ENCODE measurements at regions not wholly inside any gene's neighbourhood (a gene's known extent, or its start where the extent isn't known, plus 50 kb on each side); places are given as distances from the start of the nearest gene placed in this dataset.

- no peaks in the 10 kb centered on the region for H3K9me3 ChIP-seq (ENCODE audit: low read length)
- H3K36me3 ChIP-seq (ENCODE audit: insufficient read depth, low read length), result no peaks in the 10 kb centered on the region
- H3K4me3 ChIP-seq (ENCODE audit: low read length), result no peak overlapping the region
- no peak overlapping the region for H3K9ac ChIP-seq (ENCODE audit: low read length)
- no peak overlapping the region for H2AFZ ChIP-seq (ENCODE audit: low read depth, low read length)
- no peaks in the 10 kb centered on the region for H3F3A ChIP-seq (ENCODE audit: insufficient read depth, low read length, poor library complexity, severe bottlenecking)
- no peaks in the 10 kb centered on the region for H4K20me1 ChIP-seq (ENCODE audit: insufficient read depth)
- H3K27me3 ChIP-seq (ENCODE audit: insufficient read depth, low read depth, low read length), result no peaks in the 10 kb centered on the region
- no peak for TF ChIP-seq CTCF (IDR thresholded peaks at IDR 0.05; ENCODE audit: poor library complexity, severe bottlenecking)
- no peak for TF ChIP-seq EP300 (conservative IDR thresholded peaks at IDR 0.05; ENCODE audit: poor library complexity, severe bottlenecking)
- no peak overlapping the region for H3K27ac ChIP-seq (ENCODE audit: low read length)
- H3K9me2 ChIP-seq (ENCODE audit: insufficient read depth, low read length), result no peaks in the 10 kb centered on the region
- H3K79me2 ChIP-seq (replicated peaks; ENCODE audit: insufficient read depth, low read length), result no peaks in the 10 kb centered on the region
- H3K4me2 ChIP-seq (ENCODE audit: low read length), result no peak overlapping the region
Observed at GRCh38 chr5:2166979-2167377, 284.3 kb upstream of the IRX4 start.

- no peak overlapping the region for H3K27ac ChIP-seq (ENCODE audit: low read length)
- no peak overlapping the region for H3K9ac ChIP-seq (ENCODE audit: low read length)
- no peaks in the 10 kb centered on the region for H3K9me3 ChIP-seq (ENCODE audit: low read length)
- H4K20me1 ChIP-seq (ENCODE audit: insufficient read depth), result no peaks in the 10 kb centered on the region
- no peak overlapping the region for H3K4me3 ChIP-seq (ENCODE audit: low read length)
- no peaks in the 10 kb centered on the region for H3K27me3 ChIP-seq (ENCODE audit: insufficient read depth, low read depth, low read length)
- no peak overlapping the region for H3K4me2 ChIP-seq (ENCODE audit: low read length)
- H3K36me3 ChIP-seq (ENCODE audit: insufficient read depth, low read length), result no peaks in the 10 kb centered on the region
- no peaks in the 10 kb centered on the region for H3K79me2 ChIP-seq (replicated peaks; ENCODE audit: insufficient read depth, low read length)
- no peak overlapping the region for H2AFZ ChIP-seq (ENCODE audit: low read depth, low read length)
- no peaks in the 10 kb centered on the region for H3K9me2 ChIP-seq (ENCODE audit: insufficient read depth, low read length)
- no peaks in the 10 kb centered on the region for H3F3A ChIP-seq (ENCODE audit: insufficient read depth, low read length, poor library complexity, severe bottlenecking)
- no peak for TF ChIP-seq REST (IDR thresholded peaks at IDR 0.05; ENCODE audit: borderline replicate concordance)
- no peak for TF ChIP-seq SMC3 (conservative IDR thresholded peaks at IDR 0.05; ENCODE audit: poor library complexity)
- TF ChIP-seq EP300 (conservative IDR thresholded peaks at IDR 0.05; ENCODE audit: poor library complexity, severe bottlenecking), result no peak
- TF ChIP-seq EZH2 (IDR thresholded peaks at IDR 0.05; ENCODE audit: borderline replicate concordance, insufficient read depth, low read length, poor library complexity, severe bottlenecking), result no peak
- TF ChIP-seq TAF1 (IDR thresholded peaks at IDR 0.05; ENCODE audit: low read depth), result no peak
- TF ChIP-seq MXI1 (conservative IDR thresholded peaks at IDR 0.05; ENCODE audit: poor library complexity, severe bottlenecking), result no peak
- TF ChIP-seq CTCF (IDR thresholded peaks at IDR 0.05; ENCODE audit: poor library complexity, severe bottlenecking), result no peak
- no peak for TF ChIP-seq POLR2AphosphoS5 (IDR thresholded peaks at IDR 0.05)
- TF ChIP-seq RAD21 (conservative IDR thresholded peaks at IDR 0.05), result no peak
Observed at GRCh38 chr5:2166306-2166978, 283.7 kb upstream of the IRX4 start.

Data from neural cell (in vitro differentiated cells).